ENCODE measurements at regions not wholly inside any gene's neighbourhood (a gene's known extent, or its start where the extent isn't known, plus 50 kb on each side); places are given as distances from the start of the nearest gene placed in this dataset.

- intact Hi-C loops (cut with DNase I; ENCODE audit: low total_unique reads) (no loop called here), in situ Hi-C loops (cut with MboI; ENCODE audit: low sequenced_read_pairs in 4 of 4) (no loop called here)
- H3K27me3 ChIP-seq: peaks cover 0 to 2% (median 0%) of the 10 kb centered on the region in 3 donors
- no peaks in the 10 kb centered on the region for H3K4me1 ChIP-seq
- no peaks in the 10 kb centered on the region for H3K9me3 ChIP-seq
- no peak overlapping the region for H3K27ac ChIP-seq
- ATAC-seq: no peak
- H3K4me3 ChIP-seq: no peak overlapping the region
- TF ChIP-seq POLR2A (IDR thresholded peaks at IDR 0.05): no peak
- no peak for DNase-seq
- H3K36me3 ChIP-seq: no peaks in the 10 kb centered on the region
Measured at GRCh38 chr13:111964411-111965035, 102.4 kb upstream of the SOX1 start.

- in situ Hi-C loops (cut with MboI; ENCODE audit: low sequenced_read_pairs in 4 of 4) (no loop called here), intact Hi-C loops (cut with DNase I; ENCODE audit: low total_unique reads) (no loop called here)
- H3K36me3 ChIP-seq: no peaks in the 10 kb centered on the region
- no peak overlapping the region for H3K27ac ChIP-seq
- H3K4me1 ChIP-seq: no peaks in the 10 kb centered on the region
- no peak for TF ChIP-seq POLR2A (IDR thresholded peaks at IDR 0.05)
- no peak for TF ChIP-seq CTCF (IDR thresholded peaks at IDR 0.05 in 4 of 5, conservative IDR thresholded peaks at IDR 0.05 in 1 of 5)
- H3K27me3 ChIP-seq: peaks cover 0 to 3% (median 2%) of the 10 kb centered on the region in 3 donors
- H3K4me3 ChIP-seq: no peak overlapping the region
- ATAC-seq (no peak), DNase-seq (no peak)
- H3K9me3 ChIP-seq: no peaks in the 10 kb centered on the region
Measured at GRCh38 chr13:111965466-111966214, 101.3 kb upstream of the SOX1 start.

GRCh38 chr13:111966933-111967332 lies 100.0 kb upstream of the SOX1 start:
- no peak overlapping the region for H3K27ac ChIP-seq
- H3K36me3 ChIP-seq: no peaks in the 10 kb centered on the region
- no peak overlapping the region for H3K4me3 ChIP-seq
- intact Hi-C loops (cut with DNase I; ENCODE audit: low total_unique reads) (no loop called here), in situ Hi-C loops (cut with MboI; ENCODE audit: low sequenced_read_pairs in 4 of 4) (no loop called here)
- no peaks in the 10 kb centered on the region for H3K9me3 ChIP-seq
- peaks cover 0 to 3% (median 2%) of the 10 kb centered on the region in 3 donors for H3K27me3 ChIP-seq
- ATAC-seq: no peak
- TF ChIP-seq POLR2A (IDR thresholded peaks at IDR 0.05): no peak
- no peak for TF ChIP-seq CTCF (IDR thresholded peaks at IDR 0.05 in 4 of 5, conservative IDR thresholded peaks at IDR 0.05 in 1 of 5)
- DNase-seq: no peak
- no peaks in the 10 kb centered on the region for H3K4me1 ChIP-seq

GRCh38 chr13:111967572-111968201 lies 99.3 kb upstream of the SOX1 start:
- H3K4me1 ChIP-seq: no peaks in the 10 kb centered on the region
- no peak overlapping the region for H3K27ac ChIP-seq
- H3K9me3 ChIP-seq: no peaks in the 10 kb centered on the region
- H3K4me3 ChIP-seq: no peak overlapping the region
- intact Hi-C loops (cut with DNase I; ENCODE audit: low total_unique reads): no loop called here
- in situ Hi-C loops (cut with MboI; ENCODE audit: low sequenced_read_pairs in 4 of 4): no loop called here
- H3K27me3 ChIP-seq: peaks cover 0 to 9% (median 9%) of the 10 kb centered on the region in 3 donors
- no peaks in the 10 kb centered on the region for H3K36me3 ChIP-seq
- TF ChIP-seq POLR2A (IDR thresholded peaks at IDR 0.05): no peak
- TF ChIP-seq CTCF (IDR thresholded peaks at IDR 0.05 in 4 of 5, conservative IDR thresholded peaks at IDR 0.05 in 1 of 5): no peak
- DNase-seq: no peak
- no peak for ATAC-seq

GRCh38 chr13:111968336-111969010 lies 98.5 kb upstream of the SOX1 start:
- peaks cover 4 to 17% (median 12%) of the 10 kb centered on the region in 3 donors for H3K27me3 ChIP-seq
- no peak overlapping the region for H3K4me3 ChIP-seq
- in situ Hi-C loops (cut with MboI; ENCODE audit: low sequenced_read_pairs in 4 of 4) (no loop called here), intact Hi-C loops (cut with DNase I; ENCODE audit: low total_unique reads) (no loop called here)
- no peaks in the 10 kb centered on the region for H3K36me3 ChIP-seq
- no peaks in the 10 kb centered on the region for H3K4me1 ChIP-seq
- ATAC-seq (no peak), DNase-seq (no peak)
- no peak overlapping the region for H3K27ac ChIP-seq
- TF ChIP-seq CTCF (IDR thresholded peaks at IDR 0.05 in 4 of 5, conservative IDR thresholded peaks at IDR 0.05 in 1 of 5) (no peak), POLR2A (IDR thresholded peaks at IDR 0.05) (no peak)
- no peaks in the 10 kb centered on the region for H3K9me3 ChIP-seq

All from gastrocnemius medialis (tissue), 4 donors.